Keratinocyte (primary cell): ENCODE measurements at regions not wholly inside any gene's neighbourhood (a gene's known extent, or its start where the extent isn't known, plus 50 kb on each side); places are given as distances from the start of the nearest gene placed in this dataset.

Source experiments
- DNase-seq: peaks from one replicate; pipeline ENCODE4 v3.0.0-alpha.2; 2011; ENCODE audit warnings: low read depth, missing footprints, low spot score
- FAIRE-seq: peaks from 2 replicates; lab custom pipeline; 2011; peaks lifted over from hg19 to GRCh38; lab: Jason Lieb, UNC
- H2AFZ ChIP-seq: 2 replicates; pipeline ENCODE4 v1.6.0; 2012; ENCODE audit warnings: low read length, control low read depth, inconsistent platforms; ENCODE audit not compliant: control insufficient read depth
- H3K27ac ChIP-seq: 2 replicates; pipeline ENCODE4 v1.5.1; 2011; ENCODE audit warnings: low read length; ENCODE audit not compliant: control insufficient read depth, insufficient read depth
- H3K27me3 ChIP-seq: 3 replicates; pipeline ENCODE4 v1.6.0; 2011; ENCODE audit warnings: low read length; ENCODE audit not compliant: control insufficient read depth, insufficient read depth; ENCODE audit errors: extremely low read depth
- H3K36me3 ChIP-seq, 2 experiments: 2 replicates in 1 of 2; 3 replicates in 1 of 2; pipeline ENCODE4 v1.5.1; 2011; ENCODE audit warnings: low read length in 2 of 2, mild to moderate bottlenecking in 1 of 2; ENCODE audit not compliant: control insufficient read depth in 2 of 2, insufficient read depth in 2 of 2; ENCODE audit errors: extremely low read depth in 1 of 2
- H3K4me1 ChIP-seq: 3 replicates; pipeline ENCODE4 v1.5.1; 2011; ENCODE audit warnings: low read length; ENCODE audit not compliant: control insufficient read depth, insufficient read depth; ENCODE audit errors: extremely low read depth
- H3K4me2 ChIP-seq: 3 replicates; pipeline ENCODE4 v1.6.0; 2011; ENCODE audit warnings: low read depth, low read length; ENCODE audit not compliant: control insufficient read depth, insufficient read depth; ENCODE audit errors: extremely low read depth
- H3K4me3 ChIP-seq, 3 experiments: fragments of 200-600 bp in 1 of 3; sonication (generic) in 1 of 3; 2 replicates in 2 of 3; 3 replicates in 1 of 3; pipeline ENCODE4 v1.5.1; 2011 to 2016; ENCODE audit warnings: low read length in 3 of 3, mild to moderate bottlenecking in 3 of 3, control low read depth in 2 of 3, inconsistent platforms in 1 of 3, low read depth in 1 of 3, mixed read lengths in 1 of 3, mixed run types in 1 of 3, moderate library complexity in 1 of 3; ENCODE audit not compliant: control insufficient read depth in 2 of 3, insufficient read depth in 2 of 3; ENCODE audit errors: extremely low read depth in 1 of 3
- H3K79me2 ChIP-seq: 2 replicates; pipeline ENCODE4 v1.6.0; 2012; ENCODE audit warnings: low read length; ENCODE audit not compliant: control insufficient read depth, insufficient read depth
- H3K9ac ChIP-seq: 3 replicates; pipeline ENCODE4 v1.6.0; 2011; ENCODE audit warnings: low read length; ENCODE audit not compliant: control insufficient read depth, insufficient read depth; ENCODE audit errors: extremely low read depth
- H3K9me1 ChIP-seq: 3 replicates; pipeline ENCODE4 v1.6.0; 2011; ENCODE audit warnings: low read length; ENCODE audit not compliant: control insufficient read depth, insufficient read depth; ENCODE audit errors: extremely low read depth
- H3K9me3 ChIP-seq: 2 replicates; pipeline ENCODE4 v1.5.1; 2012; ENCODE audit warnings: low read depth, low read length; ENCODE audit not compliant: control insufficient read depth
- H4K20me1 ChIP-seq: 3 replicates; pipeline ENCODE4 v1.6.0; 2011; ENCODE audit warnings: low read length; ENCODE audit not compliant: control insufficient read depth, insufficient read depth; ENCODE audit errors: extremely low read depth
- CTCF ChIP-seq, 3 experiments: IDR thresholded peaks in 1 of 3; conservative IDR thresholded peaks in 1 of 3; optimal IDR thresholded peaks in 1 of 3; 2 replicates in 2 of 3; 3 replicates in 1 of 3; pipeline versions ENCODE3 to v1.5.1; 2011; ENCODE audit warnings: low read length in 3 of 3, mild to moderate bottlenecking in 3 of 3, moderate library complexity in 2 of 3, control low read depth in 1 of 3, inconsistent platforms in 1 of 3; ENCODE audit not compliant: insufficient read depth in 2 of 3; ENCODE audit errors: extremely low read depth in 1 of 3
- EZH2 ChIP-seq: IDR thresholded peaks from one replicate; pipeline ENCODE4 v1.6.1; 2012; ENCODE audit warnings: inconsistent platforms, mild to moderate bottlenecking, low read length, moderate library complexity
- dilution Hi-C: fragments of 300-500 bp; cut with MboI; formaldehyde crosslinking; loops from one replicate; pipeline ENCODE4 v1.7.0; 2020; ENCODE audit warnings: low sequenced_read_pairs; ENCODE audit not compliant: extremely low pct_ligation_motif_present

DNA sequence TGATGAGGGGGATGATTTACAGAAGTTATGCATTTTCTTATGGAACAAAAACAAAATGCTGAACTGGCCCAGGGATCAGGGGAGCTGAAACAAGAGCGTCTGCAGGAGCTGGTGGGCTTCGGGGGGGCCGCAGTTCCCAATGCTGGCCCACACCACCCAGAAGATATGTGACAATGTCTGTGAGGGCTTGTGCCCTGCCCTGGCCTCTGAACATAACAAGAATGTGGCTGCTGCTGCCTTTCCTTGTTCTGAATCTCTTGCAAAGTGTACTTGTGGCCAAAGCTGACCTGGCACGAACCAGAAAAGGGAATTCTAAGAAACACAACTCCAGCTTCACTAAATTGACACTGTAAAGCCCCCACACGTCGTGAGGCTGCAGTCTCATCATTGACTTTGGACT lies 66.7 kb downstream of the SEC61B start:
- no peak overlapping the region for H3K4me2 ChIP-seq
- no peak for TF ChIP-seq EZH2
- no peak for TF ChIP-seq CTCF (optimal IDR thresholded peaks at IDR 0.05 in 1 of 3, IDR thresholded peaks at IDR 0.05 in 1 of 3, conservative IDR thresholded peaks at IDR 0.05 in 1 of 3; ENCODE audit: extremely low read depth in 1 of 3, insufficient read depth in 2 of 3, low read length in 3 of 3)
- no peak overlapping the region for H3K4me3 ChIP-seq
- H3K9ac ChIP-seq: no peak overlapping the region
- H3K9me3 ChIP-seq: no peaks in the 10 kb centered on the region
- H3K9me1 ChIP-seq: no peaks in the 10 kb centered on the region
- H2AFZ ChIP-seq: no peak overlapping the region
- no peaks in the 10 kb centered on the region for H3K4me1 ChIP-seq
- no peaks in the 10 kb centered on the region for H3K27me3 ChIP-seq
- no peaks in the 10 kb centered on the region for H3K79me2 ChIP-seq
- no peak for DNase-seq
- no peak for FAIRE-seq
- H3K27ac ChIP-seq: no peak overlapping the region
- H4K20me1 ChIP-seq: no peaks in the 10 kb centered on the region
- no peaks in the 10 kb centered on the region for H3K36me3 ChIP-seq
- dilution Hi-C loops: no loop called here

DNA sequence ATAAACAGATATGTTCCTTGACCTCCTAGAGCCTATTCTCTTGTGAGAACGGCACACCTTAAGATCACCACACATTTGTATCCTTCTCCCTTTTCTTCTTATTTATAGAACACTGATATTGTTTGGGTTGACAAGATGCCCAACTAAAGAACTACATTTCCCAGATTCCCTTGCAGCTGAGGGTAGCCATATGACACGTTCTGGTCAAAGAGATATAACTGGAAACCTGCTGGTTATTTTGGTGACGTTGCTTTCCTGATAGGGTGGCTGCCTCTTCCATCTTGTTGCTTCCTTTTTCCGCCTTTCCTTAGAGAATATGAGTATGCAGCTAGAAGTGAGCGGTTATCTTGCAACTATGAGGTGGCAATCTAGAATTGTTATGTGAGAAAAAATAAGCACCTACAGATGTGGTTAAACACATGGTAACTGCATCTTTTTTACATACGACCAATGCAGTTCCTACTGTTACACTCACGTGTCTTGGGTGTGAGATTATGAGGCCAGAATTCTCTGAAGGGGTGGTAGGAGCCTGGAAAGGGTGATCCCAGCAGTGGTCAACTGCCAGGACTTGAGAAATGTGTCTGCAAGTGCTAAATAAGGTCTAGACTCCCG lies 72.9 kb downstream of the SEC61B start:
- H4K20me1 ChIP-seq: no peaks in the 10 kb centered on the region
- DNase-seq (no peak), FAIRE-seq (no peak)

More for the DNA sequence above, 72.9 kb downstream of the SEC61B start:
- no peak for TF ChIP-seq CTCF (optimal IDR thresholded peaks at IDR 0.05 in 1 of 3, IDR thresholded peaks at IDR 0.05 in 1 of 3, conservative IDR thresholded peaks at IDR 0.05 in 1 of 3; ENCODE audit: extremely low read depth in 1 of 3, insufficient read depth in 2 of 3, low read length in 3 of 3)
- no peak for TF ChIP-seq EZH2
- H3K9me3 ChIP-seq: no peaks in the 10 kb centered on the region
- H3K79me2 ChIP-seq: no peaks in the 10 kb centered on the region
- H3K4me2 ChIP-seq: no peak overlapping the region
- no peak overlapping the region for H3K4me3 ChIP-seq
- dilution Hi-C loops: no loop called here
- no peak overlapping the region for H2AFZ ChIP-seq
- H3K4me1 ChIP-seq: no peaks in the 10 kb centered on the region
- H3K36me3 ChIP-seq: no peaks in the 10 kb centered on the region
- no peak overlapping the region for H3K9ac ChIP-seq
- H3K27me3 ChIP-seq: peaks cover 5% of the 10 kb centered on the region
- no peak overlapping the region for H3K27ac ChIP-seq
- H3K9me1 ChIP-seq: no peaks in the 10 kb centered on the region
